GM19463 (cell line): ENCODE measurements at regions not wholly inside any gene's neighbourhood (a gene's known extent, or its start where the extent isn't known, plus 50 kb on each side); places are given as distances from the start of the nearest gene placed in this dataset.
"Not testable (repeated sequence)": the region's sequence is repeated elsewhere in the genome, so short reads cannot be mapped to it uniquely, and the experiment has no call there.

ENCODE experiments used
- ATAC-seq: cut with Tn5 transposase; IDR thresholded peaks from one replicate; pipeline ENCODE4 v1.9.1; 2021; ENCODE audit warnings: mild to moderate bottlenecking, moderate library complexity; ENCODE audit not compliant: unreplicated experiment

GRCh38 chr4:141340458-141340857, 119.8 kb downstream of the ZNF330 start:
- ATAC-seq, result no peak

- no peak for ATAC-seq
Measured at GRCh38 chr4:141346144-141346543, 125.4 kb downstream of the ZNF330 start.

- no peak for ATAC-seq
Measured at GRCh38 chr4:141347684-141348083, 127.0 kb downstream of the ZNF330 start.

GRCh38 chr4:141348125-141348524, 127.4 kb downstream of the ZNF330 start:
- peak; percentile 35 for ATAC-seq

GRCh38 chr4:141348573-141348972, 127.9 kb downstream of the ZNF330 start:
- ATAC-seq, result peak; percentile 23

GRCh38 chr4:141349236-141349635, 128.5 kb downstream of the ZNF330 start:
- ATAC-seq, result no peak

GRCh38 chr4:141350122-141350905, 129.6 kb downstream of the ZNF330 start:
- no peak for ATAC-seq

- no peak for ATAC-seq
Measured at GRCh38 chr4:141352331-141352730, 131.6 kb downstream of the ZNF330 start.

- no peak for ATAC-seq
Measured at GRCh38 chr4:141352909-141353525, 132.3 kb downstream of the ZNF330 start.

- ATAC-seq, result no peak
Measured at GRCh38 chr4:141356321-141356962, 135.7 kb downstream of the ZNF330 start.

- no peak for ATAC-seq
Measured at GRCh38 chr4:141356963-141357335, 136.3 kb downstream of the ZNF330 start.

- not testable (repeated sequence) for ATAC-seq
Measured at GRCh38 chr4:141368241-141368640, 147.5 kb downstream of the ZNF330 start.

GRCh38 chr4:141371206-141371605, 150.5 kb downstream of the ZNF330 start:
- ATAC-seq, result no peak

- ATAC-seq, result no peak
Measured at GRCh38 chr4:141375855-141376254, 155.2 kb downstream of the ZNF330 start.

GRCh38 chr4:141376769-141377168, 156.1 kb downstream of the ZNF330 start:
- peak; percentile 95 for ATAC-seq

- no peak for ATAC-seq
Measured at GRCh38 chr4:141387299-141387698, 166.6 kb downstream of the ZNF330 start.

GRCh38 chr4:141388481-141388880, 167.8 kb downstream of the ZNF330 start:
- no peak for ATAC-seq

- no peak for ATAC-seq
Measured at GRCh38 chr4:141389649-141390048, 169.0 kb downstream of the ZNF330 start.

- no peak for ATAC-seq
Measured at GRCh38 chr4:141390571-141390970, 169.9 kb downstream of the ZNF330 start.

GRCh38 chr4:141391293-141391692, 170.6 kb downstream of the ZNF330 start:
- no peak for ATAC-seq

GRCh38 chr4:141391771-141392170, 171.1 kb downstream of the ZNF330 start:
- ATAC-seq, result no peak

- ATAC-seq, result no peak
Measured at GRCh38 chr4:141395246-141395830, 174.6 kb downstream of the ZNF330 start.
